SK-N-SH (cell line): ENCODE measurements at regions not wholly inside any gene's neighbourhood (a gene's known extent, or its start where the extent isn't known, plus 50 kb on each side); places are given as distances from the start of the nearest gene placed in this dataset.

Experiments
- CHD2 ChIP-seq: fragments of 150-350 bp; IDR thresholded peaks from 2 replicates; pipeline ENCODE4 v1.6.1; 2018; ENCODE audit warnings: low read length; ENCODE audit not compliant: partially characterized antibody
- CTCF ChIP-seq: fragments of 200-600 bp; sonication (generic); IDR thresholded peaks from 2 replicates; pipeline ENCODE4 v1.6.1; 2017; ENCODE audit warnings: antibody characterized with exemption, mild to moderate bottlenecking, moderate library complexity
- EP300 ChIP-seq, 2 experiments: IDR thresholded peaks; 2 replicates each; pipeline versions ENCODE4 v1.4.0 to v1.6.1; 2012; ENCODE audit warnings: borderline replicate concordance in 1 of 2, low read depth in 1 of 2, low read length in 1 of 2
- FOSL2 ChIP-seq: IDR thresholded peaks from 2 replicates; pipeline ENCODE4 v1.4.0; 2012; ENCODE audit warnings: low read depth, mild to moderate bottlenecking, moderate library complexity, borderline replicate concordance
- MAX ChIP-seq: IDR thresholded peaks from 2 replicates; pipeline ENCODE4 v1.4.0; 2012; ENCODE audit warnings: low read depth
- USF1 ChIP-seq: IDR thresholded peaks from 2 replicates; pipeline ENCODE4 v1.4.0; 2012; ENCODE audit warnings: low read depth, borderline replicate concordance

- TF ChIP-seq CTCF (no peak), CHD2 (no peak), FOSL2 (no peak), EP300 (IDR thresholded peaks at IDR 0.05; ENCODE audit: borderline replicate concordance in 1 of 2, low read depth in 1 of 2, low read length in 1 of 2) (no peak), USF1 (no peak), MAX (no peak)
Observed at GRCh38 chr20:40875116-40876085, 153.2 kb upstream of the TOP1 start.
